DMS79 (cell line): ENCODE measurements at regions not wholly inside any gene's neighbourhood (a gene's known extent, or its start where the extent isn't known, plus 50 kb on each side); places are given as distances from the start of the nearest gene placed in this dataset.

Experiments
- DNase-seq: peaks from one replicate; lab custom pipeline; 2025; lab: John Stamatoyannopoulos, UW

DNA sequence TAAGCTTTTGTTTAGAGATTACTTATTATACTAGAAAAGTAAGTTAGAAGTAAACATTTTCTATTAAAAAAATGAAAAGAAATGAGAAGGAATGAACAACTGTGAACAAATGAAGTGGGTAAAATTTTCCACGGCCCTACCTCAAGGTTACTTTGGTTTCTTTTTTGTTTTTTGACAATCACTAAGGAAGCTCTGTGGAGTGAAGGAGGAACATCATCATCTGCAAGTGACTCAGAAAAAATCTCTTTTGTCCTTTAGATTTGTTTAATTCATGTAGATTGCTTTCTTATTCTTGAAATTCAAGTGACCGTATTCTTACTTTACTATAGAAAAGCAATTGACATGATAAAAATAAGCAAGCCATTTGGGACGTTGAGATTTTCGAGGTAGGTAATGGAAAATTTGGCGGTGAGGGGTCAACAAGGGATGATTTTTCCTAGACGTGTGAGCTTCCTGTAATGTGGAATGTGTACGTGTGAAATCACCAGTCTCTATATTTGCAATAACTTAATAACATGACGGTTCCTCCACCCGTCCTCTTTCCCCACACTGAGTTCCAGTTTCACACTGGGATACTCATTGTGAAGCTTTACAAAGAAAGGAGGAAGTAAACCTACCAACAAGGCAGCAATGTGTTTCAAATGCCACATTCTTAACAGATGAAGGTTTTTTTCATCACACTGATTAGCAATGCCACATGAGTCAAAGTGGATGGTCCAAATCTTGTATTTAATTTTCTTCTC is 62.3 kb upstream of the EGLN3 start:
- no peak for DNase-seq

DNA sequence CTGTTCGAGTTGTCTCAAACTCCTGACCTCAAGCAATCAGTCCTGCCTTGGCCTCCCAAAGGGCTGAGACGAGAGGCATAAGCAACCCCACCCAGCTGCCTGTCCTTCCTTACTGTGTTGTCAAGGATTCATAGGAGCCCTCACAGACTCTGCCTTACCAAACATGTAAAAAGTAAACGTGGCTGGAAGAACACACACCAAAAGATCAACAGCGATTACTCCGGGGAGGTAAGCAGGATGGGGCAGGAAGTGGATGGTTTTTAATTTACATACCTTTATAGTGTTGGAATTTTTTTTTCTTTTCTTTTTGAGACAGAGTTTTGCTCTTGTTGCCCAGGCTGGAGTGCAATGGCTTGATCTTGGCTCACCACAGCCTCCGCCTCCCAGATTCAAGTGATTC is 61.5 kb upstream of the EGLN3 start:
- no peak for DNase-seq

DNA sequence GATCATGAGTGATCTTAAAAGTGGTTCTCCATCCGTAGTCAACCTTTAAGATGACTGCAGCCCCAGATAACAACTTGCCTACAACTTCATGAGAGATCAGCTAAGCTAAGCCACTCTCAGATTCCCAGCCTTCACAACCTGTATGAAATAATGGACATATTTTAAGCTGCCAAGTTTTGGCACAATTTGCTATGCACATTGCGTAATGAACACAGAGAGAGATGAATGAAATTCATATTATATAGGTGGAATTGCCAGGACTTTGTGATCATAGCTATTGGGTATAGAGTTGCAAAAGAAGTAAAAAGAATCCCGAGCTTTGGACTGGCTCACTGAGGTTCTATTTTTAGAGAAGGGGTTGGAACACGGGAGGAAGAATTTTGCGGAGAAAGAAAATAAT is 59.1 kb upstream of the EGLN3 start:
- DNase-seq = no peak

DNA sequence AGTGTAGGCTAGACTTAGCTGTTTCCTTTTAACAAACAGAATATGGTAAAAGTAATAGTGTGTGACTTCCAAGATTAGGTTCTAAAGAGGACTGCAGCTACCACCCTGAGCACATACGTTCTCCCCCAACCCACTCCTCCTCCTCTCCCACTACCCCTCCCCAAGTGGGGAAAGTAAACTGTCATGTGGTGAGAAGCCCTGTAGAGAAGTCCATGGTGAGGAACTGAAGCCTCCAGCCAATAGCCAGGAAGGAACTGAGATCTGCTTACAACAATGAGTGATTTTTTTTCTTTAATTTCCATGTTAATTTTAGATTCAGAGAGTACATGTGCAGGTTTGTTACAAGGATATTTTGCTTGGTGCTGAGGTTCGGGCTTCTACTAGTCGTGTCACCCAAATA is 57.0 kb upstream of the EGLN3 start:
- DNase-seq = no peak

DNA sequence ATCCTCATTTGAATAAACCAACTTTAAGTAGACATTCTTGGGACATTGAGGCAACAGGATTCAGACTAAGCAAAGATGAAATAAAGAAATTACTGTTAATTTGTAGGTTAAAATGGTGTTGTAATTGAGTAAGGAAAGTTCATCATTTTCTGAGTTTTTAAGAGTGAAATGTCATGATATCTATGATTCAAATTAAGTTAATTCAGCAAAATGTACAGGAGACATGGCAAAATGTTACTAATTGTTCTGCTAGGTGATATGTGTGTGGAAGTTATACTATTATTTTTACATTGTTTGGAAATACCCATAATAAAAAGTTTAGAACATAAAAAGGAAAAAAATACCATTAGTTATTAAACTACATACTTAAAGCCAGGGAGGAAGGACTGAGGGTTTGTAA is 55.0 kb upstream of the EGLN3 start:
- no peak for DNase-seq

DNA sequence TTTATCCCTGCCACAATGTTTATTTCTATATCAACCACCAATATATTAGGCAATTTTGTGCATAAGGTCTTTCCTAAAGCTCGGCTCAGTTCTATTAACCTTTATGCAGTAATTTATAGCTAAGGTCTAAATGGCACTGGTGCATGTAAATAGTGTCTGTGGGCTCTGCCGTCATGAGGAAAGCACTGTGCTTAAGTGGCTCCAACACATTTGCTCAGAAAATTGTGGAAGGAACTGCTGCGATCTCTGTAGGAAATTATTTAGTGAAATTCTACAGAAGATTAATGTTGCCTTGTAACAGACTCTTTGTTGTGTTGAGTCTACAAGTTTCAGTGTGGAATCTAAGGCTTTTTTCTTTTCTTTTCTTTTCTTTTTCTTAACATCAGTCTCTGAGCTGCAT is 54.0 kb upstream of the EGLN3 start:
- no peak for DNase-seq

DNA sequence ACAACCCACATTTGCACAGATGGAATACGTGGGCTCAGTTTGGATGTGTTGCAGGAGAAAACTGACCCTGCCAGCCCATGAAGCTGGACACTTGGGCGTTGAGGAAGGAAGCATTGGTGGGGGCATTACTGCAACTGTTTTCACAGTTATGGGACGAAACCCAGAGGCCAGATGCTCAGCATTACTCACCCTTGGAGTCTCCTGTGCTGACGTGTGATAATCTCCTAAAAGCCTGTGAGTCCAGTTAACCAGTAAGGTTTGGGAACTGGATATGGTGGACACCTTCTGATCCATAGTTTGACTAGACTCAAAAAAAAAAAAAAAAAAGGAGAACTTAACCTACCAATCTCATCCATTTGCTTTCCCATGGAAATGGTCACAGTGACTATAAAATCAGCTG is 52.8 kb upstream of the EGLN3 start:
- DNase-seq = no peak

DNA sequence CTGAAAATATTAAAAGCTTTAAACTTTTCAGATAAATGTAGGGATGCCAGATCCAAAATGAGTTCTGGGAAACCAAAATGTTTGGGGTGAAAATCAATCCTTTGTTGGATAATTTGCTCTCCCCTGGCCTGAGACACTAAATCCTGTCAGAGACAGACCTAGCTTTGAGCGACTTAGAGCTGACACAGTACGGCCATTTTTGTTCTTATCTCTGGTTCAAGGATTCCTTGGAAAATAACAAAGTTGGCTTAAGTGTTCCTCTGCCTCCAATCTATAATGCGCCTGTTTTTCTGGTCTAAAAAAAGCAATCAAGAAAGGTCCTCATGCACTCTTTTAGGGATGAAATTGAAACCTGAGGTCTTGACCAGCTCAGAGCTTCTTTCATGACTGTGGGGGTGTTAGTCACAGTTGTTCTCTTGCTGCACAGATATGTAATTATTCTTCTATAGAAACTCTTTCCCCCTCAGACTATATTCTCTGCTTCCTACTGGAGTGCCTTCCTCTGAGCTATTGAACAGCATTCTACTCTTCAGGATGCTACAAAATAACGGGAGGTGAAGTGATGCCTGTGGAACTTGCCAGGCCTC is 52.3 kb upstream of the EGLN3 start:
- no peak for DNase-seq
